GM23338 (cell line): ENCODE measurements at regions not wholly inside any gene's neighbourhood (a gene's known extent, or its start where the extent isn't known, plus 50 kb on each side); places are given as distances from the start of the nearest gene placed in this dataset.

Experiments
- CREB1 ChIP-seq: fragments of 250-450 bp; sonication (Bioruptor Pico); IDR thresholded peaks from 2 replicates; pipeline ENCODE4 v1.5.0; 2020; ENCODE audit warnings: low read depth, mild to moderate bottlenecking, moderate library complexity
- ETS1 ChIP-seq: IDR thresholded peaks from 2 replicates; pipeline ENCODE4 v1.6.1; 2016; ENCODE audit warnings: antibody characterized with exemption
- EZH2 ChIP-seq: fragments of 200-600 bp; sonication (generic); IDR thresholded peaks from one replicate; pipeline ENCODE4 v1.8.0; 2017; ENCODE audit warnings: antibody characterized with exemption, mild to moderate bottlenecking, low read depth; ENCODE audit not compliant: unreplicated experiment
- EZH2phosphoT487 ChIP-seq: fragments of 200-600 bp; sonication (generic); IDR thresholded peaks from one replicate; pipeline ENCODE4 v1.8.1; 2018; ENCODE audit warnings: antibody characterized with exemption; ENCODE audit not compliant: unreplicated experiment
- JUNB ChIP-seq: IDR thresholded peaks from one replicate; pipeline ENCODE4 v1.6.1; 2016; ENCODE audit warnings: antibody characterized with exemption; ENCODE audit not compliant: unreplicated experiment
- POLR2AphosphoS5 ChIP-seq: IDR thresholded peaks from 2 replicates; pipeline ENCODE4 v1.6.1; 2016; ENCODE audit warnings: antibody characterized with exemption, low read depth
- STAT1 ChIP-seq: IDR thresholded peaks from one replicate; pipeline ENCODE4 v1.6.1; 2016; ENCODE audit warnings: antibody characterized with exemption; ENCODE audit not compliant: unreplicated experiment
- ZNF114 ChIP-seq: fragments of 250-450 bp; sonication (Bioruptor Pico); IDR thresholded peaks from 2 replicates; pipeline ENCODE4 v1.5.0; 2020; ENCODE audit warnings: mild to moderate bottlenecking, moderate library complexity
- TF ChIP-seq, protein P1 (sequence below), 2 experiments: fragments of 200-600 bp in 1 of 2; sonication (generic) in 1 of 2; conservative IDR thresholded peaks; 2 replicates each; pipeline versions ENCODE4 v1.5.1 to v1.6.1; 2016 to 2017; ENCODE audit warnings: antibody characterized with exemption in 2 of 2, low read depth in 2 of 2, mild to moderate bottlenecking in 2 of 2, moderate library complexity in 1 of 2
- TF ChIP-seq, protein P2 (sequence below): IDR thresholded peaks from one replicate; pipeline ENCODE4 v1.6.1; 2018; ENCODE audit warnings: antibody characterized with exemption; ENCODE audit not compliant: unreplicated experiment

GRCh38 chr18:22709288-22710060 is 223.7 kb upstream of the RBBP8 start:
- TF ChIP-seq, protein P1, sequence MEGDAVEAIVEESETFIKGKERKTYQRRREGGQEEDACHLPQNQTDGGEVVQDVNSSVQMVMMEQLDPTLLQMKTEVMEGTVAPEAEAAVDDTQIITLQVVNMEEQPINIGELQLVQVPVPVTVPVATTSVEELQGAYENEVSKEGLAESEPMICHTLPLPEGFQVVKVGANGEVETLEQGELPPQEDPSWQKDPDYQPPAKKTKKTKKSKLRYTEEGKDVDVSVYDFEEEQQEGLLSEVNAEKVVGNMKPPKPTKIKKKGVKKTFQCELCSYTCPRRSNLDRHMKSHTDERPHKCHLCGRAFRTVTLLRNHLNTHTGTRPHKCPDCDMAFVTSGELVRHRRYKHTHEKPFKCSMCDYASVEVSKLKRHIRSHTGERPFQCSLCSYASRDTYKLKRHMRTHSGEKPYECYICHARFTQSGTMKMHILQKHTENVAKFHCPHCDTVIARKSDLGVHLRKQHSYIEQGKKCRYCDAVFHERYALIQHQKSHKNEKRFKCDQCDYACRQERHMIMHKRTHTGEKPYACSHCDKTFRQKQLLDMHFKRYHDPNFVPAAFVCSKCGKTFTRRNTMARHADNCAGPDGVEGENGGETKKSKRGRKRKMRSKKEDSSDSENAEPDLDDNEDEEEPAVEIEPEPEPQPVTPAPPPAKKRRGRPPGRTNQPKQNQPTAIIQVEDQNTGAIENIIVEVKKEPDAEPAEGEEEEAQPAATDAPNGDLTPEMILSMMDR (conservative IDR thresholded peaks at IDR 0.05; ENCODE audit: low read depth in 2 of 2): no peak
- TF ChIP-seq EZH2phosphoT487: no peak
- TF ChIP-seq POLR2AphosphoS5: no peak
- TF ChIP-seq EZH2: no peak
- TF ChIP-seq, protein P2, sequence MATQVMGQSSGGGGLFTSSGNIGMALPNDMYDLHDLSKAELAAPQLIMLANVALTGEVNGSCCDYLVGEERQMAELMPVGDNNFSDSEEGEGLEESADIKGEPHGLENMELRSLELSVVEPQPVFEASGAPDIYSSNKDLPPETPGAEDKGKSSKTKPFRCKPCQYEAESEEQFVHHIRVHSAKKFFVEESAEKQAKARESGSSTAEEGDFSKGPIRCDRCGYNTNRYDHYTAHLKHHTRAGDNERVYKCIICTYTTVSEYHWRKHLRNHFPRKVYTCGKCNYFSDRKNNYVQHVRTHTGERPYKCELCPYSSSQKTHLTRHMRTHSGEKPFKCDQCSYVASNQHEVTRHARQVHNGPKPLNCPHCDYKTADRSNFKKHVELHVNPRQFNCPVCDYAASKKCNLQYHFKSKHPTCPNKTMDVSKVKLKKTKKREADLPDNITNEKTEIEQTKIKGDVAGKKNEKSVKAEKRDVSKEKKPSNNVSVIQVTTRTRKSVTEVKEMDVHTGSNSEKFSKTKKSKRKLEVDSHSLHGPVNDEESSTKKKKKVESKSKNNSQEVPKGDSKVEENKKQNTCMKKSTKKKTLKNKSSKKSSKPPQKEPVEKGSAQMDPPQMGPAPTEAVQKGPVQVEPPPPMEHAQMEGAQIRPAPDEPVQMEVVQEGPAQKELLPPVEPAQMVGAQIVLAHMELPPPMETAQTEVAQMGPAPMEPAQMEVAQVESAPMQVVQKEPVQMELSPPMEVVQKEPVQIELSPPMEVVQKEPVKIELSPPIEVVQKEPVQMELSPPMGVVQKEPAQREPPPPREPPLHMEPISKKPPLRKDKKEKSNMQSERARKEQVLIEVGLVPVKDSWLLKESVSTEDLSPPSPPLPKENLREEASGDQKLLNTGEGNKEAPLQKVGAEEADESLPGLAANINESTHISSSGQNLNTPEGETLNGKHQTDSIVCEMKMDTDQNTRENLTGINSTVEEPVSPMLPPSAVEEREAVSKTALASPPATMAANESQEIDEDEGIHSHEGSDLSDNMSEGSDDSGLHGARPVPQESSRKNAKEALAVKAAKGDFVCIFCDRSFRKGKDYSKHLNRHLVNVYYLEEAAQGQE: no peak
- TF ChIP-seq ZNF114: no peak
- TF ChIP-seq CREB1 (CRISPR knock-in tag): no peak
- TF ChIP-seq ETS1: no peak
- no peak for TF ChIP-seq STAT1
- no peak for TF ChIP-seq JUNB
